Activated T-cell treated with anti-CD3 and anti-CD28 coated beads, Interleukin-2, amount 50 U/mL, for 72 hours (primary cell): ENCODE measurements at regions not wholly inside any gene's neighbourhood (a gene's known extent, or its start where the extent isn't known, plus 50 kb on each side); places are given as distances from the start of the nearest gene placed in this dataset.

Source experiments
- ATAC-seq, 2 donors: fragments of 150-1000 bp; cut with Tn5 transposase; replicated peaks in 1 of 2; 2 replicates each; pipeline ENCODE4 v1.10.0; 2021; ENCODE audit warnings: moderate library complexity in 2 of 2, mild to moderate bottlenecking in 1 of 2
- DNase-seq, 2 donors: peaks; one replicate each; pipeline ENCODE4 v3.0.0; 2021 to 2022; ENCODE audit warnings: mixed read lengths in 1 of 2
- H3K27ac Mint-ChIP-seq: one replicate; pipeline ENCODE4 v1.8.0; 2022; ENCODE audit warnings: mild to moderate bottlenecking, moderate library complexity, mixed read lengths
- H3K27me3 Mint-ChIP-seq: one replicate; pipeline ENCODE4 v1.8.0; 2022; ENCODE audit warnings: low read depth, mixed read lengths
- H3K36me3 Mint-ChIP-seq, 2 donors: one replicate each; pipeline ENCODE4 v1.8.0; 2022; ENCODE audit warnings: mixed read lengths in 2 of 2, mild to moderate bottlenecking in 1 of 2; ENCODE audit not compliant: insufficient read depth in 2 of 2
- H3K4me1 Mint-ChIP-seq: one replicate; pipeline ENCODE4 v1.8.0; 2022; ENCODE audit warnings: low read depth, mixed read lengths
- H3K4me3 Mint-ChIP-seq, 2 donors: one replicate each; pipeline ENCODE4 v1.8.0; 2022; ENCODE audit warnings: mild to moderate bottlenecking in 2 of 2, mixed read lengths in 2 of 2, moderate library complexity in 2 of 2
- H3K9me3 Mint-ChIP-seq, 2 donors: one replicate each; pipeline ENCODE4 v1.8.0; 2022; ENCODE audit warnings: mixed read lengths in 2 of 2

DNA sequence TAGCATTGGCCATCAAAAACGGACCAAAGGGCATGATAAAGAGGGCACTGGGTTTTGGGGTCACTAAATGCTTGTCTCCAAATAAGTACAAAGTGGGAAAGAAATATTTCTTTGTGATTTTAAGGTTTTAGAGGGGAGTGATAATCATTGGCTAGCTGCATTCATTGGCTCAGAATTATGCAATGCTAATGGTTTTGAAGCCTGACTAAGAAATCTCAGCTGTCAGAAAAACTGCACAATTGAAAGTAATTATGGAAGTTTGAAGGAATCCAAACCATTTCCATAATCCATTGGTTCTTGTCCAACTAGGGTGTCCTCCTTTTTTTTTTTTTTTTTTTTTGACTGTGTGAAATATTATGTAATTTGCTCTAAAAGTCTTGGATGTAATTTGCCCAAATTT lies 88.2 kb upstream of the ARGLU1 start:
- H3K27ac Mint-ChIP-seq = no peak overlapping the region
- ATAC-seq = no peak

DNA sequence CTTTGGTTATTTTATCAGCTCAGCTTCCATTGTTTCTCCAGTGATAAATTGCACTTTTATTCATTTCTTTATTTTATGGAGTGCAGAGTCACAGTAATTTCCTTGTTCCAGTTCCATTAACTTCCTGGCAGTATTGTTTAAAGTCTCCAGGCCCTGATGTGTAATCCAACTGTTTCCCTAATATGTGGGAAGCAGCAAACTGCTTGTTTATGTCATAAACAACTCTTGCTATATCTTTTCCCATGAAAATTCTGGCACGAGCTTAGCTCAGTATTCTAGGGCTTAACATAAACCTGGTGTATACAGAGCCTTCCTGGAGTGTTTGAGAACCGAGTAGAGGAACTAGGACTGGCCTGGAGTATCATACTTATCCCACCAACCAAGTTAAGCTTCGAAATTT lies 83.5 kb upstream of the ARGLU1 start:
- H3K36me3 Mint-ChIP-seq = no peaks in the 10 kb centered on the region
- H3K27me3 Mint-ChIP-seq = no peaks in the 10 kb centered on the region
- ATAC-seq = no peak
- H3K4me3 Mint-ChIP-seq = no peak overlapping the region
- H3K9me3 Mint-ChIP-seq = no peaks in the 10 kb centered on the region
- H3K27ac Mint-ChIP-seq = no peak overlapping the region
- no peak for DNase-seq
- no peaks in the 10 kb centered on the region for H3K4me1 Mint-ChIP-seq

More for the DNA sequence above, 88.2 kb upstream of the ARGLU1 start:
- no peaks in the 10 kb centered on the region for H3K4me1 Mint-ChIP-seq
- DNase-seq = no peak
- H3K27me3 Mint-ChIP-seq = peaks cover under 1% of the 10 kb centered on the region
- no peaks in the 10 kb centered on the region for H3K36me3 Mint-ChIP-seq
- no peaks in the 10 kb centered on the region for H3K9me3 Mint-ChIP-seq
- H3K4me3 Mint-ChIP-seq = no peak overlapping the region

- H3K27ac Mint-ChIP-seq = no peak overlapping the region
- ATAC-seq (no peak), DNase-seq (no peak)
- H3K36me3 Mint-ChIP-seq = no peaks in the 10 kb centered on the region
- H3K4me1 Mint-ChIP-seq = no peaks in the 10 kb centered on the region
- H3K9me3 Mint-ChIP-seq = no peaks in the 10 kb centered on the region
- no peaks in the 10 kb centered on the region for H3K27me3 Mint-ChIP-seq
- no peak overlapping the region for H3K4me3 Mint-ChIP-seq
Measured at GRCh38 chr13:106650690-106651205, 82.8 kb upstream of the ARGLU1 start.

DNA sequence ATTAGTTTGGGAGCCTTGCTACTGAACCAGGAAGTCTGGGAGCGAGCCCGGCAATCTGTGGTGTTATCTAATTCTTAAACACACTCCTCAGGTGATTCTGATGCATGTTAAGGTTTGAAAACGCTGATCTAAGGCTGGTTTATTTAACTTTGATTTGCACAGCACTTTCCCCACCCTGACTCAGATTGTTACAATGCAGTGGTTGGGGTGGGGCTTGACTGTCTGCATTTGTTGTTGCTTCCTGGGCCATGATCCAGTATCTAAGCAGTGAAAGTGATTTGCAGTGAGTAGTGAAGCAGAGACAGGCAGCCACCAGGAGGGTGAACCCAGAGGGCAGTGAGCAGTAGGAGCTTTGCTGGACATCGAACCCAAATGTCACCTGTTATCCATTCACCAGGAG lies 81.6 kb upstream of the ARGLU1 start:
- Mint-ChIP-seq H3K9me3 (no peaks in the 10 kb centered on the region), H3K36me3 (no peaks in the 10 kb centered on the region), H3K4me1 (no peaks in the 10 kb centered on the region), H3K27ac (no peak overlapping the region), H3K4me3 (no peak overlapping the region), H3K27me3 (no peaks in the 10 kb centered on the region)
- DNase-seq (no peak), ATAC-seq (no peak)

GRCh38 chr13:106640515-106640914 lies 72.6 kb upstream of the ARGLU1 start:
- H3K4me1 Mint-ChIP-seq = no peaks in the 10 kb centered on the region
- no peak for DNase-seq
- H3K36me3 Mint-ChIP-seq = no peaks in the 10 kb centered on the region
- H3K4me3 Mint-ChIP-seq = no peak overlapping the region
- ATAC-seq = peak in 1 of 2 donors; percentile 67
- H3K9me3 Mint-ChIP-seq = no peaks in the 10 kb centered on the region
- H3K27ac Mint-ChIP-seq = no peak overlapping the region
- peaks cover 13% of the 10 kb centered on the region for H3K27me3 Mint-ChIP-seq

DNA sequence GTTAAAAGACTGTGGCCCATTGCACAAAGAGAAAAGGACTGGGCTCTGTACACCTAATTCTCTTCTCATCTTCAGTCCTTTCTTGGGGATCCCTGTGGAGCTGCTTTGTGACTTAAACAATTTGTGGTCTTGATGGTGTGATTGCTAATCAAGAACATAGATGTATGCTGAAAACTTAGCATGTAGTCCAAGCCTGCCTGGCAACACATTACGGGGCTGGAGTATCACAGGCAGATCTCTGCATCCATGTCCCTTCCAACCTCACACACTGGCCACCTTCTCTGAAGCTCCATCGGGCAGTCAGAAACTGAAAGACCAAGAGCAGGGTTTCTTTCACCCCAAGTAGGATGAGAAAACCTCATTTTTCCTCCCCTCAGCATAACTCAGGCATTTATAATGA lies 69.6 kb upstream of the ARGLU1 start:
- no peaks in the 10 kb centered on the region for H3K9me3 Mint-ChIP-seq
- no peak overlapping the region for H3K27ac Mint-ChIP-seq
- peaks cover 18% of the 10 kb centered on the region for H3K27me3 Mint-ChIP-seq
- no peaks in the 10 kb centered on the region for H3K36me3 Mint-ChIP-seq
- ATAC-seq (no peak), DNase-seq (no peak)
- H3K4me1 Mint-ChIP-seq = no peaks in the 10 kb centered on the region
- no peak overlapping the region for H3K4me3 Mint-ChIP-seq

GRCh38 chr13:106636492-106636891 lies 68.6 kb upstream of the ARGLU1 start:
- no peak overlapping the region for H3K27ac Mint-ChIP-seq
- no peaks in the 10 kb centered on the region for H3K9me3 Mint-ChIP-seq
- H3K4me3 Mint-ChIP-seq = no peak overlapping the region
- DNase-seq = no peak
- H3K27me3 Mint-ChIP-seq = peaks cover 15% of the 10 kb centered on the region
- no peaks in the 10 kb centered on the region for H3K4me1 Mint-ChIP-seq
- no peak for ATAC-seq
- H3K36me3 Mint-ChIP-seq = no peaks in the 10 kb centered on the region

DNA sequence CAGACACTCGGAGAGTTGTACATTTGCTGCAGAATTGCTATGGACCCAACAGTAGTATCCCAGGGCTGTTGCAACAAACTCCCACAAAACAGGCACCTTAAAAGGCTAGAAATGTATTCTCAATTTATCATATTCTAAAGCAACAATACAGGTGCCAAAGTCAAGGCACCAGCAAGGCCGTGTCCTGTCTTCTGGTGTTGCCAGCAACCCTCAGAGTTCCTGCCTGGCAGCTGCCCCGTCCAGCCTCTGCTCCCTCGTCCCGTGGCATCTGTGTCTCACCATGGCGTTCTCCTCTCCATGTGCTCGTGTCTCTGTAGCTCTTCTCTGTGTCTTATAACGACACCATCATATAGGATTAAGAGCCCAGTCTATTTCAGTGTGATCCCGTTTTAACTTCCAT lies 67.7 kb upstream of the ARGLU1 start:
- Mint-ChIP-seq H3K9me3 (no peaks in the 10 kb centered on the region), H3K4me3 (no peak overlapping the region), H3K27ac (no peak overlapping the region), H3K27me3 (peaks cover 7% of the 10 kb centered on the region), H3K4me1 (no peaks in the 10 kb centered on the region), H3K36me3 (no peaks in the 10 kb centered on the region)
- DNase-seq (no peak), ATAC-seq (no peak)

GRCh38 chr13:106633321-106633720 lies 65.4 kb upstream of the ARGLU1 start:
- ATAC-seq = no peak

DNA sequence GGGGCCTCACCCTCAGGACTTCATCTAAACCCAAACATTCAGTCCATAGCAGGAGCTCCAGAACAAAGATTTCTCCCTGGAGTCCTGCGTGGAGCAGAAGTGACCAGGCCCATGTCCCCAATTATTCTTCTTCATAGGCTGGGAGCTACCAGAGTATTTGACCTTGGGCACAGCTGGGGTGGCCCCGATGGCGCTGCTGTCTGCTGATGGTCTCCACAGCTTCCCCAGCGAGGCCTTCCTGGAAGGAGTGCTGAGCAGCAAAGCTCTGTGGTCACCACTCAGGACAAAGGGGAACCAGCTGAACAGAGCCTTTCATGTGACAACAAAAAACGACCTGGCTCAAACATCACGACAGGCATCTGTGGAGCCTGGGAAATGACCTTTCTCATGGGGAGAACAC lies 62.7 kb upstream of the ARGLU1 start:
- no peaks in the 10 kb centered on the region for H3K36me3 Mint-ChIP-seq

More at GRCh38 chr13:106633321-106633720, 65.4 kb upstream of the ARGLU1 start:
- H3K4me3 Mint-ChIP-seq = no peak overlapping the region
- no peak overlapping the region for H3K27ac Mint-ChIP-seq
- H3K9me3 Mint-ChIP-seq = no peaks in the 10 kb centered on the region
- no peak for DNase-seq
- H3K4me1 Mint-ChIP-seq = no peaks in the 10 kb centered on the region
- peaks cover 23% of the 10 kb centered on the region for H3K27me3 Mint-ChIP-seq
- no peaks in the 10 kb centered on the region for H3K36me3 Mint-ChIP-seq

GRCh38 chr13:106630162-106630561 lies 62.2 kb upstream of the ARGLU1 start:
- no peak for ATAC-seq
- Mint-ChIP-seq H3K4me3 (no peak overlapping the region), H3K9me3 (no peaks in the 10 kb centered on the region)

More for the DNA sequence above, 62.7 kb upstream of the ARGLU1 start:
- DNase-seq = no peak
- no peaks in the 10 kb centered on the region for H3K9me3 Mint-ChIP-seq
- no peak overlapping the region for H3K27ac Mint-ChIP-seq
- no peaks in the 10 kb centered on the region for H3K4me1 Mint-ChIP-seq
- no peak overlapping the region for H3K4me3 Mint-ChIP-seq
- H3K27me3 Mint-ChIP-seq = peaks cover 34% of the 10 kb centered on the region
- no peak for ATAC-seq

DNA sequence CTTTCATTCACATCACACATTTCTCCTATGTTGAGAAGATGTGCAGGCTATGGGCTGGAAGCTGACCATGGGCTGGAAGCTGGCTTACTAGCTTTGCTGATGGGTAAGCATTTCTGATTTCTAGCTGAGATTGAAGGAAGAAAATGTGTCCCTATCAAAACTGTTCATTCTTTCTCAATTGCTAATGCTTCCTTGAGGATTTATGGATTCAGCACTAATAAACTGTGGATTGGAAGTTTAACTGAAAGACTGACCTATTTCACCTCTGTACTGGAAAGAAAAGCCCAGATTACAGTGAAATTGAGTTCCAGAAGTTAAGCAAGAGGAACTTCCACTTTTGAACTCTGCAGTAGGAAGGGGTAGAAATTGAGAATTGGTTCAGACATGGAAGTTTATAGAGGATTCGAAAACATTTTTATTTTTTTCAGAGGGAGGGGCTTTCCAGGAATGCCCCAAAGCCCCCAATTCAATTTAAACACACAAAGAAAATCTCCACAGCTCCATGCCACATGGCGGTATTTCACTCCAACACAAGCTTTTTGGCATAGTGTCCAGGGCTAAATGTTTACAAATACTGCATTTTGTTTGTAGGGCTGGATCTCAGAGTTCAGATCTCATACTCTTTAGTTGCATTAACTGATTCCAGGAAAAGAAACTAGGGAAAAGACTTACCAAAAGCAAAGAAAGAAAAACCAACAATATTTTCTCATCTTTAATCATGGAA lies 61.2 kb upstream of the ARGLU1 start:
- H3K36me3 Mint-ChIP-seq = no peaks in the 10 kb centered on the region
- no peaks in the 10 kb centered on the region for H3K4me1 Mint-ChIP-seq
- peaks cover 40% of the 10 kb centered on the region for H3K27me3 Mint-ChIP-seq
- ATAC-seq = no peak
- H3K4me3 Mint-ChIP-seq = no peak overlapping the region
- no peak overlapping the region for H3K27ac Mint-ChIP-seq
- no peak for DNase-seq
- no peaks in the 10 kb centered on the region for H3K9me3 Mint-ChIP-seq

More at GRCh38 chr13:106630162-106630561, 62.2 kb upstream of the ARGLU1 start:
- Mint-ChIP-seq H3K27me3 (peaks cover 34% of the 10 kb centered on the region), H3K4me1 (no peaks in the 10 kb centered on the region), H3K36me3 (no peaks in the 10 kb centered on the region), H3K27ac (no peak overlapping the region)
- no peak for DNase-seq

DNA sequence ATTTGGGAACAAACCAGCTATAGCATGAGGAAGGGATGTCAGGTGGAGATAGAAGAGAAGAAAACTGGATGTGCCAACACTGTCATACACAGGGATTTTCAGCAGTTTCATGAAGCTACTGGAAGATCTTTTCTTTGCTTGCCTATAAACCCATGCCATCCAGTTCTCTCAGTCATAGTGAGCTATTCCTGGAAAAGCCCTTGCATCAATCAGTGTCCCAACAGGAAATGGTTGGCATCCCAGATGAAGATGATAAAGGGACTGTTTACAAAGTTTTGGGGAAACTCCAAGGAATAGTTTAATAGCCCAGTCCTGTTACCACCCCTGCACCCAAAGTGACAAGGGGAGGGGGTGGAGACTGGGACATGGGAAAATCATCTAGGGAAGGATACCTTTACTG lies 58.5 kb upstream of the ARGLU1 start:
- no peak overlapping the region for H3K4me3 Mint-ChIP-seq
- H3K4me1 Mint-ChIP-seq = no peaks in the 10 kb centered on the region
- ATAC-seq (no peak), DNase-seq (no peak)
- H3K27ac Mint-ChIP-seq = no peak overlapping the region
- no peaks in the 10 kb centered on the region for H3K36me3 Mint-ChIP-seq
- H3K9me3 Mint-ChIP-seq = no peaks in the 10 kb centered on the region
- H3K27me3 Mint-ChIP-seq = peaks cover 54% of the 10 kb centered on the region

GRCh38 chr13:106625578-106625977 lies 57.6 kb upstream of the ARGLU1 start:
- Mint-ChIP-seq H3K9me3 (no peaks in the 10 kb centered on the region), H3K27me3 (peaks cover 58% of the 10 kb centered on the region), H3K27ac (no peak overlapping the region), H3K4me1 (no peaks in the 10 kb centered on the region), H3K36me3 (no peaks in the 10 kb centered on the region), H3K4me3 (no peak overlapping the region)
- DNase-seq (no peak), ATAC-seq (no peak)
